ENCODE measurements at regions not wholly inside any gene's neighbourhood (a gene's known extent, or its start where the extent isn't known, plus 50 kb on each side); places are given as distances from the start of the nearest gene placed in this dataset.

GRCh38 chr2:16736633-16737032 is 71.0 kb upstream of the CYRIA start:
- no peak for TF ChIP-seq CTCF (IDR thresholded peaks at IDR 0.05; ENCODE audit: low read depth, low read length)
- TF ChIP-seq EZH2phosphoT487 (IDR thresholded peaks at IDR 0.05; ENCODE audit: low read depth) = no peak
